ENCODE measurements at regions not wholly inside any gene's neighbourhood (a gene's known extent, or its start where the extent isn't known, plus 50 kb on each side); places are given as distances from the start of the nearest gene placed in this dataset.

- no peak overlapping the region for H3K9ac ChIP-seq (ENCODE audit: low read length in 3 of 3)
- no peaks in the 10 kb centered on the region for H3K4me1 ChIP-seq (ENCODE audit: control insufficient read depth in 2 of 3, insufficient read depth in 2 of 3, low read depth in 1 of 3, low read length in 3 of 3)
- intact Hi-C loops (cut with DNase I) = no loop called here
- no peaks in the 10 kb centered on the region for H3K27me3 ChIP-seq (ENCODE audit: control insufficient read depth, insufficient read depth, low read length)
- FAIRE-seq = no peak
- H3K27ac ChIP-seq (ENCODE audit: low read depth in 2 of 2, low read length in 2 of 2) = no peak overlapping the region
- H3K36me3 ChIP-seq (ENCODE audit: control insufficient read depth in 2 of 3, insufficient read depth in 3 of 3, low read length in 3 of 3) = no peaks in the 10 kb centered on the region
- no peaks in the 10 kb centered on the region for H3K9me3 ChIP-seq (ENCODE audit: control insufficient read depth in 2 of 3, insufficient read depth in 1 of 3, low read length in 3 of 3)
- no peak for DNase-seq
- no peak overlapping the region for H3K4me3 ChIP-seq (ENCODE audit: low read length in 3 of 3)
- no peak for TF ChIP-seq CTCF (IDR thresholded peaks at IDR 0.05; ENCODE audit: borderline replicate concordance, extremely low read depth, insufficient read depth)
Observed at GRCh38 chr11:15326520-15326919, 211.8 kb downstream of the INSC start.

- Histone ChIP-seq H3K9ac (ENCODE audit: low read length in 3 of 3) (no peak overlapping the region), H3K9me3 (ENCODE audit: control insufficient read depth in 2 of 3, insufficient read depth in 1 of 3, low read length in 3 of 3) (no peaks in the 10 kb centered on the region), H3K4me3 (ENCODE audit: low read length in 3 of 3) (no peak overlapping the region), H3K27me3 (ENCODE audit: control insufficient read depth, insufficient read depth, low read length) (no peaks in the 10 kb centered on the region), H3K4me1 (ENCODE audit: control insufficient read depth in 2 of 3, insufficient read depth in 2 of 3, low read depth in 1 of 3, low read length in 3 of 3) (no peaks in the 10 kb centered on the region), H3K36me3 (ENCODE audit: control insufficient read depth in 2 of 3, insufficient read depth in 3 of 3, low read length in 3 of 3) (no peaks in the 10 kb centered on the region), H3K27ac (ENCODE audit: low read depth in 2 of 2, low read length in 2 of 2) (no peak overlapping the region)
- peak; percentile 71 to 90 (median 86) for DNase-seq
- FAIRE-seq = no peak
- TF ChIP-seq CTCF (IDR thresholded peaks at IDR 0.05; ENCODE audit: borderline replicate concordance, extremely low read depth, insufficient read depth) = peak; percentile 78
- intact Hi-C loops (cut with DNase I) = no loop called here
Observed at GRCh38 chr11:15327786-15328231, 213.1 kb downstream of the INSC start.

- H3K4me1 ChIP-seq (ENCODE audit: control insufficient read depth in 2 of 3, insufficient read depth in 2 of 3, low read depth in 1 of 3, low read length in 3 of 3) = no peaks in the 10 kb centered on the region
- no peaks in the 10 kb centered on the region for H3K36me3 ChIP-seq (ENCODE audit: control insufficient read depth in 2 of 3, insufficient read depth in 3 of 3, low read length in 3 of 3)
- no peaks in the 10 kb centered on the region for H3K9me3 ChIP-seq (ENCODE audit: control insufficient read depth in 2 of 3, insufficient read depth in 1 of 3, low read length in 3 of 3)
- no peak overlapping the region for H3K27ac ChIP-seq (ENCODE audit: low read depth in 2 of 2, low read length in 2 of 2)
- FAIRE-seq (no peak), DNase-seq (no peak)
- H3K27me3 ChIP-seq (ENCODE audit: control insufficient read depth, insufficient read depth, low read length) = no peaks in the 10 kb centered on the region
- no peak overlapping the region for H3K9ac ChIP-seq (ENCODE audit: low read length in 3 of 3)
- no peak overlapping the region for H3K4me3 ChIP-seq (ENCODE audit: low read length in 3 of 3)
- TF ChIP-seq CTCF (IDR thresholded peaks at IDR 0.05; ENCODE audit: borderline replicate concordance, extremely low read depth, insufficient read depth) = no peak
- intact Hi-C loops (cut with DNase I) = no loop called here
Observed at GRCh38 chr11:15333407-15333806, 218.7 kb downstream of the INSC start.

- Histone ChIP-seq H3K4me1 (ENCODE audit: control insufficient read depth in 2 of 3, insufficient read depth in 2 of 3, low read depth in 1 of 3, low read length in 3 of 3) (no peaks in the 10 kb centered on the region), H3K36me3 (ENCODE audit: control insufficient read depth in 2 of 3, insufficient read depth in 3 of 3, low read length in 3 of 3) (no peaks in the 10 kb centered on the region), H3K27ac (ENCODE audit: low read depth in 2 of 2, low read length in 2 of 2) (no peak overlapping the region), H3K27me3 (ENCODE audit: control insufficient read depth, insufficient read depth, low read length) (no peaks in the 10 kb centered on the region), H3K9me3 (ENCODE audit: control insufficient read depth in 2 of 3, insufficient read depth in 1 of 3, low read length in 3 of 3) (no peaks in the 10 kb centered on the region), H3K9ac (ENCODE audit: low read length in 3 of 3) (no peak overlapping the region), H3K4me3 (ENCODE audit: low read length in 3 of 3) (no peak overlapping the region)
- intact Hi-C loops (cut with DNase I) = no loop called here
- FAIRE-seq (no peak), DNase-seq (no peak)
- TF ChIP-seq CTCF (IDR thresholded peaks at IDR 0.05; ENCODE audit: borderline replicate concordance, extremely low read depth, insufficient read depth) = no peak
Observed at GRCh38 chr11:15334766-15335165, 220.0 kb downstream of the INSC start.
